GM23338 (cell line): ENCODE measurements at regions not wholly inside any gene's neighbourhood (a gene's known extent, or its start where the extent isn't known, plus 50 kb on each side); places are given as distances from the start of the nearest gene placed in this dataset.

Source experiments
- ATAC-seq: fragments of 200-7000 bp; cut with Tn5 transposase; 3 replicates; pipeline ENCODE4 v1.9.1; 2020
- DNase-seq: peaks from one replicate; pipeline ENCODE4 v3.0.0-alpha.2; 2015; ENCODE audit warnings: low spot score
- H2AFZ ChIP-seq: fragments of 200-600 bp; sonication (generic); 2 replicates; pipeline ENCODE4 v1.8.0; 2016; ENCODE audit warnings: antibody characterized with exemption, mild to moderate bottlenecking, moderate library complexity
- H3F3A ChIP-seq: fragments of 200-600 bp; sonication (generic); replicated peaks from 2 replicates; pipeline ENCODE4 v1.8.0; 2017; ENCODE audit warnings: antibody characterized with exemption, mixed run types, low read depth
- H3K27ac ChIP-seq: fragments of 200-600 bp; sonication (generic); 2 replicates; pipeline ENCODE4 v1.6.1; 2016; ENCODE audit warnings: low read depth
- H3K27me3 ChIP-seq: fragments of 200-600 bp; sonication (generic); 2 replicates; pipeline ENCODE4 v1.8.0; 2016; ENCODE audit warnings: mild to moderate bottlenecking, mixed run types, moderate library complexity; ENCODE audit not compliant: insufficient read depth
- H3K36me3 ChIP-seq: fragments of 200-600 bp; sonication (generic); 2 replicates; pipeline ENCODE4 v1.8.0; 2016; ENCODE audit warnings: mild to moderate bottlenecking; ENCODE audit not compliant: insufficient read depth
- H3K4me1 ChIP-seq: fragments of 200-600 bp; sonication (generic); 2 replicates; pipeline ENCODE4 v1.8.0; 2016; ENCODE audit warnings: mild to moderate bottlenecking, moderate library complexity; ENCODE audit not compliant: insufficient read depth
- H3K4me2 ChIP-seq: fragments of 200-600 bp; sonication (generic); 2 replicates; pipeline ENCODE4 v1.7.1; 2017; ENCODE audit warnings: mixed run types
- H3K4me3 ChIP-seq: fragments of 200-600 bp; sonication (generic); 2 replicates; pipeline ENCODE4 v1.6.1; 2016; ENCODE audit warnings: mixed run types
- H3K79me2 ChIP-seq: fragments of 200-600 bp; sonication (generic); replicated peaks from 2 replicates; pipeline ENCODE4 v1.8.0; 2017; ENCODE audit warnings: mild to moderate bottlenecking; ENCODE audit not compliant: insufficient read depth
- H3K9me2 ChIP-seq: fragments of 200-600 bp; sonication (generic); 2 replicates; pipeline ENCODE4 v1.8.0; 2017; ENCODE audit not compliant: insufficient read depth
- H4K20me1 ChIP-seq: fragments of 200-600 bp; sonication (generic); replicated peaks from 2 replicates; pipeline ENCODE4 v1.8.0; 2017; ENCODE audit warnings: mild to moderate bottlenecking; ENCODE audit not compliant: insufficient read depth
- H3K27ac Mint-ChIP-seq: 2 replicates; pipeline ENCODE4 v1.8.0; 2020; ENCODE audit warnings: inconsistent platforms, mild to moderate bottlenecking, moderate library complexity, mixed read lengths
- H3K27me3 Mint-ChIP-seq: 3 replicates; pipeline ENCODE4 v1.8.0; 2022; ENCODE audit warnings: low read depth, mild to moderate bottlenecking, moderate library complexity, mixed read lengths, inconsistent platforms; ENCODE audit not compliant: insufficient read depth, poor library complexity
- H3K36me3 Mint-ChIP-seq: 3 replicates; pipeline ENCODE4 v1.8.0; 2021; ENCODE audit warnings: low read depth, mild to moderate bottlenecking, inconsistent platforms, moderate library complexity, mixed read lengths
- H3K4me1 Mint-ChIP-seq: 3 replicates; pipeline ENCODE4 v1.8.0; 2020; ENCODE audit warnings: mild to moderate bottlenecking, inconsistent platforms, mixed read lengths
- H3K4me3 Mint-ChIP-seq: 3 replicates; pipeline ENCODE4 v1.8.0; 2021; ENCODE audit warnings: moderate library complexity, mild to moderate bottlenecking, inconsistent platforms, mixed read lengths
- H3K9me3 Mint-ChIP-seq: 3 replicates; pipeline ENCODE4 v1.8.0; 2020; ENCODE audit warnings: moderate library complexity, mild to moderate bottlenecking, inconsistent platforms, mixed read lengths
- CREB1 ChIP-seq: fragments of 250-450 bp; sonication (Bioruptor Pico); IDR thresholded peaks from 2 replicates; pipeline ENCODE4 v1.5.0; 2020; ENCODE audit warnings: low read depth, mild to moderate bottlenecking, moderate library complexity
- ETS1 ChIP-seq: IDR thresholded peaks from 2 replicates; pipeline ENCODE4 v1.6.1; 2016; ENCODE audit warnings: antibody characterized with exemption
- EZH2 ChIP-seq: fragments of 200-600 bp; sonication (generic); IDR thresholded peaks from one replicate; pipeline ENCODE4 v1.8.0; 2017; ENCODE audit warnings: antibody characterized with exemption, mild to moderate bottlenecking, low read depth; ENCODE audit not compliant: unreplicated experiment
- EZH2phosphoT487 ChIP-seq: fragments of 200-600 bp; sonication (generic); IDR thresholded peaks from one replicate; pipeline ENCODE4 v1.8.1; 2018; ENCODE audit warnings: antibody characterized with exemption; ENCODE audit not compliant: unreplicated experiment
- NANOG ChIP-seq: IDR thresholded peaks from 2 replicates; pipeline ENCODE4 v1.6.1; 2016; ENCODE audit warnings: antibody characterized with exemption, borderline replicate concordance
- POLR2AphosphoS5 ChIP-seq: IDR thresholded peaks from 2 replicates; pipeline ENCODE4 v1.6.1; 2016; ENCODE audit warnings: antibody characterized with exemption, low read depth
- STAT1 ChIP-seq: IDR thresholded peaks from one replicate; pipeline ENCODE4 v1.6.1; 2016; ENCODE audit warnings: antibody characterized with exemption; ENCODE audit not compliant: unreplicated experiment
- ZNF114 ChIP-seq: fragments of 250-450 bp; sonication (Bioruptor Pico); IDR thresholded peaks from 2 replicates; pipeline ENCODE4 v1.5.0; 2020; ENCODE audit warnings: mild to moderate bottlenecking, moderate library complexity
- ZNF331 ChIP-seq: fragments of 250-450 bp; sonication (Bioruptor Pico); IDR thresholded peaks from 2 replicates; pipeline ENCODE4 v1.5.0; 2020; ENCODE audit warnings: low read depth, mild to moderate bottlenecking, moderate library complexity
- ZNF462 ChIP-seq: fragments of 250-450 bp; sonication (Bioruptor Pico); IDR thresholded peaks from 2 replicates; pipeline ENCODE4 v1.5.0; 2020; ENCODE audit warnings: mild to moderate bottlenecking, moderate library complexity
- TF ChIP-seq, protein P1 (sequence below), 2 experiments: fragments of 200-600 bp in 1 of 2; sonication (generic) in 1 of 2; conservative IDR thresholded peaks; 2 replicates each; pipeline versions ENCODE4 v1.5.1 to v1.6.1; 2016 to 2017; ENCODE audit warnings: antibody characterized with exemption in 2 of 2, low read depth in 2 of 2, mild to moderate bottlenecking in 2 of 2, moderate library complexity in 1 of 2
- TF ChIP-seq, protein P2 (sequence below): IDR thresholded peaks from one replicate; pipeline ENCODE4 v1.6.1; 2018; ENCODE audit warnings: antibody characterized with exemption; ENCODE audit not compliant: unreplicated experiment

DNA sequence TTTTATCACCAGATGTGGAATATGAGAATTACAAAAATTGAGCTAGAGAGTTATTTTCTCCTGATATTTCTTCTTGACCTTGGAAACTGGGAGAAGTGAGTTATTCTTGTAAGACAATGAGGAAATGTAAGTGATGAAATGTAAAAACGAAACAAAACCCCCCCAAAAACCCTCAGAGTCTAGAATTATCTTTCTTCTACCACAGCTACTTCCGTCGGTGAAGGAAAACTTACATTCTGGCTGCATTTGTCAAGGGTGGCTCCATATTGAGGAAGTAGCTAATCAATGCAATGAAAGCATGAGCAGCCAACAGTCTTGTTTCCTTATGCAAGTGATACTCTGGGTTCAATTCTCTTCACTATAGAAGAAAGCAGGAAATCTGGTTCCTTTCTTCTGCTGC, 661.7 kb upstream of the CITED2 start:
- H3K27ac Mint-ChIP-seq: no peak overlapping the region
- H3K36me3 Mint-ChIP-seq: no peaks in the 10 kb centered on the region
- Histone ChIP-seq H3K27me3 (no peaks in the 10 kb centered on the region), H3K4me3 (no peak overlapping the region), H4K20me1 (no peaks in the 10 kb centered on the region), H3F3A (no peaks in the 10 kb centered on the region), H3K4me2 (no peak overlapping the region), H3K9me2 (no peaks in the 10 kb centered on the region), H3K79me2 (no peaks in the 10 kb centered on the region), H3K4me1 (no peaks in the 10 kb centered on the region), H2AFZ (no peak overlapping the region), H3K27ac (no peak overlapping the region), H3K36me3 (no peaks in the 10 kb centered on the region)
- peaks cover 2% of the 10 kb centered on the region for H3K27me3 Mint-ChIP-seq
- DNase-seq (no peak), ATAC-seq (no peak)
- TF ChIP-seq, protein P1, sequence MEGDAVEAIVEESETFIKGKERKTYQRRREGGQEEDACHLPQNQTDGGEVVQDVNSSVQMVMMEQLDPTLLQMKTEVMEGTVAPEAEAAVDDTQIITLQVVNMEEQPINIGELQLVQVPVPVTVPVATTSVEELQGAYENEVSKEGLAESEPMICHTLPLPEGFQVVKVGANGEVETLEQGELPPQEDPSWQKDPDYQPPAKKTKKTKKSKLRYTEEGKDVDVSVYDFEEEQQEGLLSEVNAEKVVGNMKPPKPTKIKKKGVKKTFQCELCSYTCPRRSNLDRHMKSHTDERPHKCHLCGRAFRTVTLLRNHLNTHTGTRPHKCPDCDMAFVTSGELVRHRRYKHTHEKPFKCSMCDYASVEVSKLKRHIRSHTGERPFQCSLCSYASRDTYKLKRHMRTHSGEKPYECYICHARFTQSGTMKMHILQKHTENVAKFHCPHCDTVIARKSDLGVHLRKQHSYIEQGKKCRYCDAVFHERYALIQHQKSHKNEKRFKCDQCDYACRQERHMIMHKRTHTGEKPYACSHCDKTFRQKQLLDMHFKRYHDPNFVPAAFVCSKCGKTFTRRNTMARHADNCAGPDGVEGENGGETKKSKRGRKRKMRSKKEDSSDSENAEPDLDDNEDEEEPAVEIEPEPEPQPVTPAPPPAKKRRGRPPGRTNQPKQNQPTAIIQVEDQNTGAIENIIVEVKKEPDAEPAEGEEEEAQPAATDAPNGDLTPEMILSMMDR (conservative IDR thresholded peaks at IDR 0.05; ENCODE audit: low read depth in 2 of 2): no peak
- TF ChIP-seq STAT1 (no peak), ZNF462 (no peak), NANOG (no peak), CREB1 (CRISPR knock-in tag) (no peak), EZH2 (no peak), EZH2phosphoT487 (no peak), ZNF114 (CRISPR knock-in tag) (no peak), POLR2AphosphoS5 (no peak), ZNF331 (no peak), ETS1 (no peak)
- TF ChIP-seq, protein P2, sequence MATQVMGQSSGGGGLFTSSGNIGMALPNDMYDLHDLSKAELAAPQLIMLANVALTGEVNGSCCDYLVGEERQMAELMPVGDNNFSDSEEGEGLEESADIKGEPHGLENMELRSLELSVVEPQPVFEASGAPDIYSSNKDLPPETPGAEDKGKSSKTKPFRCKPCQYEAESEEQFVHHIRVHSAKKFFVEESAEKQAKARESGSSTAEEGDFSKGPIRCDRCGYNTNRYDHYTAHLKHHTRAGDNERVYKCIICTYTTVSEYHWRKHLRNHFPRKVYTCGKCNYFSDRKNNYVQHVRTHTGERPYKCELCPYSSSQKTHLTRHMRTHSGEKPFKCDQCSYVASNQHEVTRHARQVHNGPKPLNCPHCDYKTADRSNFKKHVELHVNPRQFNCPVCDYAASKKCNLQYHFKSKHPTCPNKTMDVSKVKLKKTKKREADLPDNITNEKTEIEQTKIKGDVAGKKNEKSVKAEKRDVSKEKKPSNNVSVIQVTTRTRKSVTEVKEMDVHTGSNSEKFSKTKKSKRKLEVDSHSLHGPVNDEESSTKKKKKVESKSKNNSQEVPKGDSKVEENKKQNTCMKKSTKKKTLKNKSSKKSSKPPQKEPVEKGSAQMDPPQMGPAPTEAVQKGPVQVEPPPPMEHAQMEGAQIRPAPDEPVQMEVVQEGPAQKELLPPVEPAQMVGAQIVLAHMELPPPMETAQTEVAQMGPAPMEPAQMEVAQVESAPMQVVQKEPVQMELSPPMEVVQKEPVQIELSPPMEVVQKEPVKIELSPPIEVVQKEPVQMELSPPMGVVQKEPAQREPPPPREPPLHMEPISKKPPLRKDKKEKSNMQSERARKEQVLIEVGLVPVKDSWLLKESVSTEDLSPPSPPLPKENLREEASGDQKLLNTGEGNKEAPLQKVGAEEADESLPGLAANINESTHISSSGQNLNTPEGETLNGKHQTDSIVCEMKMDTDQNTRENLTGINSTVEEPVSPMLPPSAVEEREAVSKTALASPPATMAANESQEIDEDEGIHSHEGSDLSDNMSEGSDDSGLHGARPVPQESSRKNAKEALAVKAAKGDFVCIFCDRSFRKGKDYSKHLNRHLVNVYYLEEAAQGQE: no peak
- H3K4me3 Mint-ChIP-seq: no peak overlapping the region
- no peaks in the 10 kb centered on the region for H3K4me1 Mint-ChIP-seq
- H3K9me3 Mint-ChIP-seq: peaks cover 4% of the 10 kb centered on the region; the same call in 1 of the 3 replicates
